HCT116 (cell line): ENCODE measurements at regions not wholly inside any gene's neighbourhood (a gene's known extent, or its start where the extent isn't known, plus 50 kb on each side); places are given as distances from the start of the nearest gene placed in this dataset.

Experiments used
- ATAC-seq: fragments of 200-7000 bp; cut with Tn5 transposase; 2 replicates; pipeline ENCODE4 v1.9.1; 2020; ENCODE audit warnings: mild to moderate bottlenecking, moderate library complexity
- BruUV-seq: library from RNA; stranded (reverse); fragments of 400-500 nt; replicated peaks from 2 replicates; lab custom pipeline; 2021; lab: Mats Ljungman, UMichigan
- CTCF ChIA-PET: fragments of 300-600 bp; sonication (Branson Sonifier 250); formaldehyde crosslinking; loops from one replicate; lab custom pipeline; 2021; ENCODE audit warnings: antibody characterized with exemption; lab: Charles Lee
- POLR2A ChIA-PET: fragments of 300-600, 350-600 bp; sonication (Branson Sonifier 250); formaldehyde crosslinking; loops from one replicate; lab custom pipeline; 2021; ENCODE audit warnings: antibody characterized with exemption; lab: Charles Lee
- RAD21 ChIA-PET, 2 experiments: fragments of 300-600 bp; sonication (Branson Sonifier 250); formaldehyde crosslinking; loops; one replicate each; lab custom pipeline; 2023; ENCODE audit warnings: low total read pairs in 2 of 2; ENCODE audit not compliant: uncharacterized antibody in 2 of 2, unreplicated experiment in 2 of 2, low non-redundant PET in 1 of 2; lab: Charles Lee
- DNase-seq: peaks from one replicate; pipeline ENCODE4 v3.0.0-alpha.2; 2010; ENCODE audit warnings: low read depth, low spot score
- H2AFZ ChIP-seq: fragments of 200-600 bp; shearing (Covaris generic), sonication (generic); 2 replicates; pipeline ENCODE4 v1.6.1; 2017; ENCODE audit warnings: low read depth, mixed run types, mixed read lengths, antibody characterized with exemption, low read length; ENCODE audit not compliant: poor library complexity, severe bottlenecking
- H3K27ac ChIP-seq: 2 replicates; pipeline ENCODE4 v1.5.1; 2012; ENCODE audit warnings: low read depth, low read length
- H3K27me3 ChIP-seq: fragments of 200-600 bp; sonication (generic); 2 replicates; pipeline ENCODE4 v1.6.1; 2016; ENCODE audit warnings: mixed run types, low read length, mixed read lengths; ENCODE audit not compliant: insufficient read depth
- H3K36me3 ChIP-seq, 2 experiments: fragments of 200-500 bp in 1 of 2; fragments of 200-600 bp in 1 of 2; sonication (Bioruptor generic) in 1 of 2; sonication (generic) in 1 of 2; 2 replicates each; pipeline versions ENCODE4 v1.5.1 to v1.6.1; 2014 to 2016; ENCODE audit warnings: low read length in 2 of 2, inconsistent platforms in 1 of 2, mixed read lengths in 1 of 2, mixed run types in 1 of 2; ENCODE audit not compliant: insufficient read depth in 2 of 2, control insufficient read depth in 1 of 2
- H3K4me1 ChIP-seq, 2 experiments: fragments of 200-600 bp in 1 of 2; sonication (generic) in 1 of 2; 2 replicates each; pipeline versions ENCODE4 v1.5.1 to v1.6.1; 2012 to 2017; ENCODE audit warnings: low read length in 2 of 2, inconsistent platforms in 1 of 2, mild to moderate bottlenecking in 1 of 2, mixed read lengths in 1 of 2, mixed run types in 1 of 2, moderate library complexity in 1 of 2; ENCODE audit not compliant: insufficient read depth in 2 of 2, control insufficient read depth in 1 of 2
- H3K4me2 ChIP-seq: fragments of 200-600 bp; sonication (generic); 2 replicates; pipeline ENCODE4 v1.6.1; 2017; ENCODE audit warnings: mixed run types, low read length, mixed read lengths
- H3K4me3 ChIP-seq, 2 experiments: fragments of 200-600 bp in 1 of 2; sonication (generic) in 1 of 2; replicated peaks in 1 of 2; 2 replicates each; pipeline ENCODE4 v1.5.1; 2011 to 2016; ENCODE audit warnings: low read length in 2 of 2, control low read depth in 1 of 2, low read depth in 1 of 2, mild to moderate bottlenecking in 1 of 2, mixed read lengths in 1 of 2, mixed run types in 1 of 2
- H3K79me2 ChIP-seq: fragments of 200-600 bp; sonication (generic); 2 replicates; pipeline ENCODE4 v1.6.1; 2017; ENCODE audit warnings: mild to moderate bottlenecking, mixed run types, low read length, moderate library complexity, mixed read lengths; ENCODE audit not compliant: insufficient read depth
- H3K9ac ChIP-seq: fragments of 200-600 bp; sonication (generic); 2 replicates; pipeline ENCODE4 v1.6.1; 2016; ENCODE audit warnings: low read length, mixed read lengths
- H3K9me2 ChIP-seq: fragments of 200-600 bp; sonication (generic), shearing (Covaris generic); 2 replicates; pipeline ENCODE4 v1.6.1; 2017; ENCODE audit warnings: mixed run types, mild to moderate bottlenecking, moderate library complexity; ENCODE audit not compliant: insufficient read depth
- H3K9me3 ChIP-seq, 2 experiments: fragments of 200-500 bp in 1 of 2; fragments of 200-600 bp in 1 of 2; sonication (Bioruptor generic) in 1 of 2; sonication (generic) in 1 of 2; 2 replicates each; pipeline ENCODE4 v1.6.1; 2014 to 2017; ENCODE audit warnings: low read length in 2 of 2, mixed read lengths in 2 of 2, inconsistent platforms in 1 of 2, low read depth in 1 of 2, mild to moderate bottlenecking in 1 of 2, mixed run types in 1 of 2, moderate library complexity in 1 of 2; ENCODE audit not compliant: control insufficient read depth in 1 of 2, insufficient read depth in 1 of 2
- H4K20me1 ChIP-seq: fragments of 200-600 bp; sonication (generic), shearing (Covaris generic); 2 replicates; pipeline ENCODE4 v1.6.1; 2017; ENCODE audit warnings: mixed run types, mild to moderate bottlenecking, moderate library complexity; ENCODE audit not compliant: insufficient read depth
- CEBPB ChIP-seq: IDR thresholded peaks from 2 replicates; pipeline ENCODE4 v1.6.1; 2012; ENCODE audit warnings: low read depth
- ELF1 ChIP-seq: IDR thresholded peaks from 2 replicates; pipeline ENCODE4 v1.6.1; 2012; ENCODE audit warnings: low read depth, borderline replicate concordance
- FOSL1 ChIP-seq: IDR thresholded peaks from 2 replicates; pipeline ENCODE4 v1.6.1; 2012; ENCODE audit warnings: low read depth
- JUND ChIP-seq: IDR thresholded peaks from 2 replicates; pipeline ENCODE4 v1.6.1; 2012
- POLR2A ChIP-seq: IDR thresholded peaks from 2 replicates; pipeline ENCODE4 v1.7.0; 2011; ENCODE audit warnings: borderline replicate concordance; ENCODE audit not compliant: insufficient read depth, insufficient read length; ENCODE audit errors: extremely low read depth
- RAD21 ChIP-seq: IDR thresholded peaks from 2 replicates; pipeline ENCODE4 v1.6.1; 2012; ENCODE audit warnings: low read depth, mild to moderate bottlenecking
- SIN3A ChIP-seq: IDR thresholded peaks from 2 replicates; pipeline ENCODE4 v1.6.1; 2012; ENCODE audit warnings: low read depth
- SRF ChIP-seq: IDR thresholded peaks from 2 replicates; pipeline ENCODE4 v1.6.1; 2012; ENCODE audit warnings: low read depth
- ZFX ChIP-seq: fragments of 450-650 bp; IDR thresholded peaks from 2 replicates; pipeline ENCODE4 v1.6.1; 2017
- intact Hi-C: fragments of 100-400 bp; cut with micrococcal nuclease; formaldehyde crosslinking; loops from 2 replicates; pipeline ENCODE4 v1.10.0; 2022
- TF ChIP-seq, protein P1 (sequence below): IDR thresholded peaks from 2 replicates; pipeline ENCODE4 v1.6.1; 2012
- TF ChIP-seq, protein P2 (sequence below): IDR thresholded peaks from 2 replicates; pipeline ENCODE4 v1.6.1; 2012

DNA sequence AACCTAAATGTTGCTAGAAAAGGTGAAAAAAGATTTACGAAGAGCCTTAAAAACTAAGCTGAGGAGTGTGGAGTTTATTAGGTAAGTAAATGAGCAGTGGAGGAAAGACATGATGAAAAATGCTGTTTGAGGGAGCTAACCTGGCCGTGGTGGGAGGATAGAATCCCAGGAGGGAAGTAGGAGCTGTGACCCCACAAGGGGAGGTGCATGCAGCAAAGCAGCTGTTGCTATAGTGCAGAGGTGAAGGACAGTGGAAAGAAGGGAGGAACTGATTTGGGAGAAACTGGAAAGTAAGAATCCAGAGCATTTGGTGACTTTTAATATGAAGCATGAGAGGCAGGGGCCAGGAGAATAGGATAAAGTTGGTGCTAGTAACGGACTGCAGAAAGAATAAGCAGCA, 271.7 kb upstream of the ADGRL2 start:
- Histone ChIP-seq H3K4me2 (no peak overlapping the region), H3K27ac (no peak overlapping the region), H2AFZ (no peak overlapping the region), H3K27me3 (no peaks in the 10 kb centered on the region), H3K9ac (no peak overlapping the region), H3K79me2 (no peaks in the 10 kb centered on the region), H3K9me2 (no peaks in the 10 kb centered on the region), H3K9me3 (no peaks in the 10 kb centered on the region), H4K20me1 (no peaks in the 10 kb centered on the region), H3K4me3 (no peak overlapping the region), H3K36me3 (no peaks in the 10 kb centered on the region), H3K4me1 (no peaks in the 10 kb centered on the region)
- ATAC-seq (no peak), DNase-seq (no peak)
- POLR2A ChIA-PET = no interaction called here
- CTCF ChIA-PET = interaction anchor here (1.1 kb wide), 1 partner anchor 179 kb away, joined by 4 read pairs; no protein-coding TSS in a partner anchor
- RAD21 ChIA-PET = no interaction called here
- intact Hi-C loops = no loop called here
- no peak for TF ChIP-seq CEBPB
- TF ChIP-seq SIN3A = no peak
- no peak for TF ChIP-seq RAD21
- TF ChIP-seq FOSL1 = no peak
- TF ChIP-seq ZFX = no peak
- TF ChIP-seq, protein P1, sequence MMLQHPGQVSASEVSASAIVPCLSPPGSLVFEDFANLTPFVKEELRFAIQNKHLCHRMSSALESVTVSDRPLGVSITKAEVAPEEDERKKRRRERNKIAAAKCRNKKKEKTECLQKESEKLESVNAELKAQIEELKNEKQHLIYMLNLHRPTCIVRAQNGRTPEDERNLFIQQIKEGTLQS = no peak
- no peak for TF ChIP-seq ELF1
- no TSS peak for BruUV-seq

DNA sequence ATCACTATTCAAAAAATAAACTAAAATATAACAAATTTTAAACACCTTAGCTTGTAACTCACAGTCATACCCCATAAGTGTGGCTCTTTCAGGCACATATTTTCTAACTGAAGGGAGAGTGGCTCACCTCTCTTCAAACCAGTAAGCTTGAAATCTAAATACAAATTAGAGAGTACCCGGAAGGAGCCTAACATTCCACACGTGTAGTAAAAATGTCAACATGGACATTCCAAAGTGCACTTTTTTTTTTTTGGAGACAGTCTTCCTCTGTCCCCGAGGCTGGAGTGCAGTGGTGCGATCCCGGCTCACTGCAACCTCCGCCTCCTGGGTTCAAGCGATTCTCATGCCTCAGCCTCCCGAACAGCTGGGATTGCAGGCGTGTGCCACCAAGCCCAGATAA, 275.6 kb upstream of the ADGRL2 start:
- intact Hi-C loops = no loop called here
- POLR2A ChIA-PET = no interaction called here

More for the DNA sequence above, 275.6 kb upstream of the ADGRL2 start:
- ATAC-seq = no peak
- H3K9ac ChIP-seq = no peak overlapping the region
- no TSS peak for BruUV-seq
- no peaks in the 10 kb centered on the region for H3K9me3 ChIP-seq
- RAD21 ChIA-PET = no interaction called here
- no peaks in the 10 kb centered on the region for H3K4me1 ChIP-seq
- no peaks in the 10 kb centered on the region for H3K27me3 ChIP-seq
- no peak for DNase-seq
- CTCF ChIA-PET = no interaction called here
- H3K79me2 ChIP-seq = no peaks in the 10 kb centered on the region
- H3K4me2 ChIP-seq = no peak overlapping the region
- no peaks in the 10 kb centered on the region for H3K9me2 ChIP-seq
- no peak overlapping the region for H2AFZ ChIP-seq
- H3K27ac ChIP-seq = no peak overlapping the region
- H4K20me1 ChIP-seq = no peaks in the 10 kb centered on the region
- H3K36me3 ChIP-seq = no peaks in the 10 kb centered on the region
- H3K4me3 ChIP-seq = no peak overlapping the region
- TF ChIP-seq POLR2A (no peak), JUND (no peak), CEBPB (no peak), SRF (no peak)
- TF ChIP-seq, protein P2, sequence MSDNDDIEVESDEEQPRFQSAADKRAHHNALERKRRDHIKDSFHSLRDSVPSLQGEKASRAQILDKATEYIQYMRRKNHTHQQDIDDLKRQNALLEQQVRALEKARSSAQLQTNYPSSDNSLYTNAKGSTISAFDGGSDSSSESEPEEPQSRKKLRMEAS = no peak
